Left lung (tissue), 4 donors: ENCODE measurements at regions not wholly inside any gene's neighbourhood (a gene's known extent, or its start where the extent isn't known, plus 50 kb on each side); places are given as distances from the start of the nearest gene placed in this dataset.

Experiments
- ATAC-seq: fragments of 200-7000 bp; cut with Tn5 transposase; one replicate; pipeline ENCODE4 v1.9.1; 2020; ENCODE audit warnings: moderate library complexity
- DNase-seq, 4 donors: peaks; one replicate each; pipeline ENCODE4 v3.0.0-alpha.2; 2013 to 2020
- H3K27ac ChIP-seq, 2 donors: fragments of 200-600 bp; sonication (generic) in 1 of 2; one replicate each; pipeline versions ENCODE4 v1.5.0 to v1.8.0; 2020 to 2021
- H3K27me3 ChIP-seq, 2 donors: fragments of 200-600 bp; sonication (generic) in 1 of 2; one replicate each; pipeline versions ENCODE4 v1.5.0 to v1.8.0; 2020 to 2021
- H3K36me3 ChIP-seq, 2 donors: fragments of 200-600 bp; sonication (generic) in 1 of 2; one replicate each; pipeline versions ENCODE4 v1.5.0 to v1.8.0; 2020 to 2021
- H3K4me1 ChIP-seq, 2 donors: fragments of 200-600 bp; one replicate each; pipeline ENCODE4 v1.8.0; 2021
- H3K4me3 ChIP-seq, 2 donors: fragments of 200-600 bp; sonication (generic) in 1 of 2; one replicate each; pipeline versions ENCODE4 v1.5.0 to v1.8.0; 2020 to 2021; ENCODE audit warnings: mild to moderate bottlenecking in 1 of 2
- H3K9me3 ChIP-seq, 2 donors: fragments of 200-600 bp; sonication (generic) in 1 of 2; one replicate each; pipeline versions ENCODE4 v1.5.0 to v1.8.0; 2020 to 2021
- CTCF ChIP-seq, 2 donors: fragments of 200-600 bp; sonication (generic) in 1 of 2; IDR thresholded peaks; one replicate each; pipeline versions ENCODE4 v1.5.0 to v1.8.0; 2021; ENCODE audit warnings: antibody characterized with exemption in 2 of 2
- intact Hi-C, 2 donors: fragments of 100-400 bp; cut with DNase I; formaldehyde crosslinking; loops; one replicate each; pipeline versions ENCODE4 v1.11.2 to v1.14.2; 2022
- donor health status: DM: no; HTN: yes; CAD: no.
- donor health status: DM: no; HTN: no; CAD: no.

DNA sequence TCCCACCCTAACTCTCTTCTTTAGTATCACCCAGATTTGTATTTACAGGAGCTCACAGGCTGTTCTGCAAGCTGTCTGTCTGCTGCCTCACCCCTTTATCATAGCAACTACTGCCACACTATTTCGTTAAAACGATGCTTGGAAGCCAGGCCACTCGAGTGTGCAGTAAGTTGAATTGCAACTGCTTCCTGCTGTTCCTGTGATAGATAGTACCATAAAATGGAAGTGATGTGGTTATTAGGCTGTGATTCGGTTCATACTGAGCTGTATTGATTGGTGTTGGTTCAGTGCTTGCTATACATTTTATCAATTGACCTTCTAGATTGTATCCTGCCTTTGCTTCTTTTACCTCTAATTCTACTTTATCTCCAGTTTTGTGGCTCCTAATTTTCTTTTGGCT lies 325.4 kb downstream of the RNF144B start:
- Histone ChIP-seq H3K4me1 (no peaks in the 10 kb centered on the region), H3K27ac (no peak overlapping the region), H3K4me3 (no peak overlapping the region), H3K36me3 (no peaks in the 10 kb centered on the region), H3K9me3 (peaks cover 0 to 2% of the 10 kb centered on the region in 2 donors), H3K27me3 (no peaks in the 10 kb centered on the region)
- no peak for TF ChIP-seq CTCF (IDR thresholded peaks at IDR 0.05)
- ATAC-seq (no peak), DNase-seq (no peak)
- intact Hi-C loops: no loop called here

DNA sequence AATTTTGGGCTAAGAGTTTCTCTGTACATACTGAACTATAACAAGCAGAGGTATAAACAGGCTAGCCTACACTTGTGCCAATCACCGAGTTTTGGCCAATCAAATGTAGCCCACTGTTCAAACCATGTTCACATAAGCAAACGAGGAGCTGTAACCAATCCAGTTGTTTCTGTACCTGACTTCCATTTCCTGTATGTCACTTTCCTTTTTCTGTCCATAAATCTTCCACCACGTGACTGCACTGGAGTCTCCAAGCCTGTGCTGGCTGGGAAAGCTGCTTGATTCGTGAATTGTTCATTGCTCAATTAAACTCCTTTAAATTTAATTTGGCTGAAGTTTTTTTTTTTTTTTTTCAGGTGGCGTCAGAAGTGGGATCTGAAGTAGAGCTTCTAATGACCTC lies 332.9 kb downstream of the RNF144B start:
- intact Hi-C loops: no loop called here
- no peaks in the 10 kb centered on the region for H3K27me3 ChIP-seq
- H3K4me1 ChIP-seq: no peaks in the 10 kb centered on the region
- H3K4me3 ChIP-seq: no peak overlapping the region
- H3K27ac ChIP-seq: no peak overlapping the region
- no peaks in the 10 kb centered on the region for H3K36me3 ChIP-seq
- H3K9me3 ChIP-seq: peaks cover 0 to 3% of the 10 kb centered on the region in 2 donors
- ATAC-seq (no peak), DNase-seq (no peak)
- no peak for TF ChIP-seq CTCF (IDR thresholded peaks at IDR 0.05)

GRCh38 chr6:18724056-18724455 lies 336.9 kb downstream of the RNF144B start:
- intact Hi-C loops: no loop called here
- Histone ChIP-seq H3K4me3 (no peak overlapping the region), H3K4me1 (no peaks in the 10 kb centered on the region), H3K27ac (no peak overlapping the region), H3K9me3 (peaks cover 0 to 3% of the 10 kb centered on the region in 2 donors), H3K27me3 (no peaks in the 10 kb centered on the region), H3K36me3 (no peaks in the 10 kb centered on the region)
- no peak for TF ChIP-seq CTCF (IDR thresholded peaks at IDR 0.05)
- DNase-seq (no peak), ATAC-seq (no peak)

DNA sequence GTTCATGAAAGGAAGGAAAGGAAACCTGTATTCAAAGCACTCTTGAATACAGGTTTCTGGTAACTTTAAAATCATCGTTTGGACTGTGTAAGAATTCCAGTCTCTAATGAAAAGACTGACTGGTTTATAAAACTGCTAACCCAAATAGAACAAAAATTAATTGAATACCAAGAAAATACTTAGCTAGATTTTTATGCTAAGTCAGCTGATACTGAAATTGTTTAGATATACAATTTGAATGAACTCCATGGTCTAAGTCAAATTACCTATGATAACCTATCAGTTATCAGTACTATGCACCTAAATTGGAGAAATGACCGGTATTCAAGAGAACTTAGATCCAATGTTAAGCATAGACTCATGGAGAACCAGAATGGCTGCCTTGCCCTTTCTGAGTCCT lies 338.3 kb downstream of the RNF144B start:
- intact Hi-C loops: no loop called here
- Histone ChIP-seq H3K4me3 (no peak overlapping the region), H3K36me3 (no peaks in the 10 kb centered on the region), H3K9me3 (peaks cover 0 to 3% of the 10 kb centered on the region in 2 donors), H3K27ac (no peak overlapping the region), H3K4me1 (no peaks in the 10 kb centered on the region), H3K27me3 (no peaks in the 10 kb centered on the region)
- no peak for TF ChIP-seq CTCF (IDR thresholded peaks at IDR 0.05)
- no peak for ATAC-seq
- DNase-seq: no peak

DNA sequence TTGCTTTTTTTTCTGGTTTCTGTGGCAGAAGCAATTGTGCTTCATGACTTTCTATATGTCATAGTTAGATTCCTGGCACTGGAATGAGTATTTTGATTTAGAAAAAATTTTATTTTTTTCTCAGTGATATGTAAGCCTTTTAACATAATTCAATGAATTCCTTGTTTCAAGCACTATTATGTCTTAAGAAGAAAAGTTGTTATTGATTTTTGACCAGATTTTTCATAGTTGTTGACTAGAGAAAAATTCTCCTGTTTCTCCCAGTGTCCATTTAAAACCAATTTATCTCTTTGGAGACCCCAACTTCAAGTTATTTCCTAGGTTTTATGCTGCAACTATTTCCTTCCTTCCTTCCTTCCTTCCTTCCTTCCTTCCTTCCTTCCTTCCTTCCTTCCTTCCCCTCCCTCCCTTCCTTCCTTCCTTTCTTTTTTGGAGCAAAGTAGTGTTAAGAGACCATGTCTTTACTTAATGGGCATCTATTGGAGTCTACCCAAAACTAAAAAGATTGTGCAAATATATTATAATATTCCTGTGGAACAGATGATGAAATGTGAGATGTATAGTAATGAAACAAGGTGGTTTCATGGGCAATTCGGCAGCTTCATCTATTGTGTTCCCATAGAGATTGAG lies 346.9 kb downstream of the RNF144B start:
- intact Hi-C loops: no loop called here
- TF ChIP-seq CTCF (IDR thresholded peaks at IDR 0.05): no peak
- ATAC-seq: no peak

More for the DNA sequence above, 346.9 kb downstream of the RNF144B start:
- peaks cover 0 to 2% of the 10 kb centered on the region in 2 donors for H3K9me3 ChIP-seq
- H3K27ac ChIP-seq: no peak overlapping the region
- H3K36me3 ChIP-seq: no peaks in the 10 kb centered on the region
- no peaks in the 10 kb centered on the region for H3K27me3 ChIP-seq
- no peak for DNase-seq
- H3K4me1 ChIP-seq: no peaks in the 10 kb centered on the region
- H3K4me3 ChIP-seq: no peak overlapping the region
